22Rv1 (cell line): ENCODE measurements at regions not wholly inside any gene's neighbourhood (a gene's known extent, or its start where the extent isn't known, plus 50 kb on each side); places are given as distances from the start of the nearest gene placed in this dataset.

Source experiments
- CTCF ChIP-seq: fragments of 450-650 bp; IDR thresholded peaks from 2 replicates; pipeline ENCODE4 v1.5.1; 2017; ENCODE audit warnings: mild to moderate bottlenecking
- ZFX ChIP-seq: fragments of 450-650 bp; IDR thresholded peaks from 2 replicates; pipeline ENCODE4 v1.6.1; 2017; ENCODE audit warnings: antibody characterized with exemption, borderline replicate concordance

- no peak for TF ChIP-seq CTCF
- TF ChIP-seq ZFX: no peak
Observed at GRCh38 chr3:27615555-27615954, 106.6 kb downstream of the EOMES start.
